ENCODE measurements at regions not wholly inside any gene's neighbourhood (a gene's known extent, or its start where the extent isn't known, plus 50 kb on each side); places are given as distances from the start of the nearest gene placed in this dataset.

DNA sequence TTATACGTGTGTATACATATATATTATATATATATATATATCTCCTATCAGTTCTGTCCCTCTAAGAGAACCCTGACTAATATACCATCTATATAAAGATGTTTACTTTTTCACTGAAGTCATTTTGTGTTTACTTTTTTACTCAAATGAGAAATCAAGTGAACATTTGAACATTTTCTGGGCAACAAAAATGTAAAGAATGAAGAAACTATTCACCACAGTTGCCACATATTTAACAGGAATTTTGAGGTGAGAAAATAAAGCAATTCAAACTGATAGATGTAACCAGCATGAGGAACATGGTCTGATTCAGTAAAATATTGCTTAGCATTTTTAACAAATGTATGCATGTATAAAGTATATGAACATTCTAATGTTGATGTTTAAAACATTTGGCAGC lies 299.2 kb upstream of the KLHL1 start:
- Histone ChIP-seq H3K36me3 (ENCODE audit: control insufficient read depth in 2 of 2, extremely low read depth in 1 of 2, insufficient read depth in 2 of 2, low read length in 2 of 2) (no peaks in the 10 kb centered on the region), H3K9ac (ENCODE audit: control insufficient read depth, extremely low read depth, insufficient read depth, low read length) (no peak overlapping the region), H3K9me3 (ENCODE audit: control insufficient read depth, low read depth, low read length) (no peaks in the 10 kb centered on the region), H3K79me2 (ENCODE audit: control insufficient read depth, insufficient read depth, low read length) (no peaks in the 10 kb centered on the region), H3K9me1 (ENCODE audit: control insufficient read depth, extremely low read depth, insufficient read depth, low read length) (no peaks in the 10 kb centered on the region), H3K4me1 (ENCODE audit: control insufficient read depth, extremely low read depth, insufficient read depth, low read length) (no peaks in the 10 kb centered on the region), H3K4me2 (ENCODE audit: control insufficient read depth, extremely low read depth, insufficient read depth, low read depth, low read length) (no peak overlapping the region), H3K27ac (ENCODE audit: control insufficient read depth, insufficient read depth, low read length) (no peak overlapping the region), H3K27me3 (ENCODE audit: control insufficient read depth, extremely low read depth, insufficient read depth, low read length) (no peaks in the 10 kb centered on the region), H3K4me3 (ENCODE audit: control insufficient read depth in 2 of 3, extremely low read depth in 1 of 3, insufficient read depth in 2 of 3, low read depth in 1 of 3, low read length in 3 of 3) (no peak overlapping the region), H4K20me1 (ENCODE audit: control insufficient read depth, extremely low read depth, insufficient read depth, low read length) (no peaks in the 10 kb centered on the region), H2AFZ (ENCODE audit: control insufficient read depth, low read length) (no peak overlapping the region)
- DNase-seq (ENCODE audit: low read depth, low spot score) = no peak
- dilution Hi-C loops (cut with MboI; ENCODE audit: extremely low pct_ligation_motif_present, low sequenced_read_pairs) = no loop called here
- TF ChIP-seq, protein P1, sequence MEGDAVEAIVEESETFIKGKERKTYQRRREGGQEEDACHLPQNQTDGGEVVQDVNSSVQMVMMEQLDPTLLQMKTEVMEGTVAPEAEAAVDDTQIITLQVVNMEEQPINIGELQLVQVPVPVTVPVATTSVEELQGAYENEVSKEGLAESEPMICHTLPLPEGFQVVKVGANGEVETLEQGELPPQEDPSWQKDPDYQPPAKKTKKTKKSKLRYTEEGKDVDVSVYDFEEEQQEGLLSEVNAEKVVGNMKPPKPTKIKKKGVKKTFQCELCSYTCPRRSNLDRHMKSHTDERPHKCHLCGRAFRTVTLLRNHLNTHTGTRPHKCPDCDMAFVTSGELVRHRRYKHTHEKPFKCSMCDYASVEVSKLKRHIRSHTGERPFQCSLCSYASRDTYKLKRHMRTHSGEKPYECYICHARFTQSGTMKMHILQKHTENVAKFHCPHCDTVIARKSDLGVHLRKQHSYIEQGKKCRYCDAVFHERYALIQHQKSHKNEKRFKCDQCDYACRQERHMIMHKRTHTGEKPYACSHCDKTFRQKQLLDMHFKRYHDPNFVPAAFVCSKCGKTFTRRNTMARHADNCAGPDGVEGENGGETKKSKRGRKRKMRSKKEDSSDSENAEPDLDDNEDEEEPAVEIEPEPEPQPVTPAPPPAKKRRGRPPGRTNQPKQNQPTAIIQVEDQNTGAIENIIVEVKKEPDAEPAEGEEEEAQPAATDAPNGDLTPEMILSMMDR (optimal IDR thresholded peaks at IDR 0.05 in 1 of 3, IDR thresholded peaks at IDR 0.05 in 1 of 3, conservative IDR thresholded peaks at IDR 0.05 in 1 of 3; ENCODE audit: extremely low read depth in 1 of 3, insufficient read depth in 2 of 3, low read length in 3 of 3) = no peak
- TF ChIP-seq EZH2 (IDR thresholded peaks at IDR 0.05; ENCODE audit: low read length) = no peak
- no peak for FAIRE-seq

DNA sequence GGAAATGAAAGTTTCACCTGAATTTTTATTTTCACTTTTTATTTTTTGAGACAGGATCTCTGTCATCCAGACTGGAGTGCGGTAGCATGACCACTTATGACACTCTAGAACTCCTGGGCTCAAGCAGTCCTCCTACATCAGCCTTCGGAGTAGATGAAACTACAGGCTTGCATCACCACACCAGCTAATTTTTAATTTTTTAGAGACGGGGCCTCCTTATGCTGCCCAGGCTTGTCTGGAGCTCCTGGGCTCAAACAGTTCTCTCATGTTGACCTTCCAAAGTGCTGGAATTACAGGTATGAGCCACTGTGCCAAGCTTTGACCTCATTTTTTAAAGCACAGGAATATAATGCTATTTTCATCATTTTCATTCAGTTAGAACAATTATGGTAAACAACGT lies 297.0 kb upstream of the KLHL1 start:
- dilution Hi-C loops (cut with MboI; ENCODE audit: extremely low pct_ligation_motif_present, low sequenced_read_pairs) = no loop called here
- no peak overlapping the region for H3K4me2 ChIP-seq (ENCODE audit: control insufficient read depth, extremely low read depth, insufficient read depth, low read depth, low read length)
- no peaks in the 10 kb centered on the region for H3K9me1 ChIP-seq (ENCODE audit: control insufficient read depth, extremely low read depth, insufficient read depth, low read length)
- H3K79me2 ChIP-seq (ENCODE audit: control insufficient read depth, insufficient read depth, low read length) = no peaks in the 10 kb centered on the region
- FAIRE-seq (no peak), DNase-seq (ENCODE audit: low read depth, low spot score) (no peak)
- no peak overlapping the region for H2AFZ ChIP-seq (ENCODE audit: control insufficient read depth, low read length)
- H3K27ac ChIP-seq (ENCODE audit: control insufficient read depth, insufficient read depth, low read length) = no peak overlapping the region
- no peak overlapping the region for H3K4me3 ChIP-seq (ENCODE audit: control insufficient read depth in 2 of 3, extremely low read depth in 1 of 3, insufficient read depth in 2 of 3, low read depth in 1 of 3, low read length in 3 of 3)
- no peaks in the 10 kb centered on the region for H3K27me3 ChIP-seq (ENCODE audit: control insufficient read depth, extremely low read depth, insufficient read depth, low read length)
- no peaks in the 10 kb centered on the region for H3K9me3 ChIP-seq (ENCODE audit: control insufficient read depth, low read depth, low read length)
- H4K20me1 ChIP-seq (ENCODE audit: control insufficient read depth, extremely low read depth, insufficient read depth, low read length) = no peaks in the 10 kb centered on the region
- H3K9ac ChIP-seq (ENCODE audit: control insufficient read depth, extremely low read depth, insufficient read depth, low read length) = no peak overlapping the region
- TF ChIP-seq, protein P1 (optimal IDR thresholded peaks at IDR 0.05 in 1 of 3, IDR thresholded peaks at IDR 0.05 in 1 of 3, conservative IDR thresholded peaks at IDR 0.05 in 1 of 3; ENCODE audit: extremely low read depth in 1 of 3, insufficient read depth in 2 of 3, low read length in 3 of 3) = no peak
- no peak for TF ChIP-seq EZH2 (IDR thresholded peaks at IDR 0.05; ENCODE audit: low read length)
- no peaks in the 10 kb centered on the region for H3K36me3 ChIP-seq (ENCODE audit: control insufficient read depth in 2 of 2, extremely low read depth in 1 of 2, insufficient read depth in 2 of 2, low read length in 2 of 2)
- no peaks in the 10 kb centered on the region for H3K4me1 ChIP-seq (ENCODE audit: control insufficient read depth, extremely low read depth, insufficient read depth, low read length)
